BE2C (cell line): ENCODE measurements at regions not wholly inside any gene's neighbourhood (a gene's known extent, or its start where the extent isn't known, plus 50 kb on each side); places are given as distances from the start of the nearest gene placed in this dataset.

Experiments used
- DNase-seq: peaks from one replicate; pipeline ENCODE4 v3.0.0-alpha.2; 2020
- H3K27me3 ChIP-seq: fragments of 250-450 bp; sonication (Bioruptor Pico); 2 replicates; pipeline ENCODE4 v1.5.1; 2020; ENCODE audit warnings: mild to moderate bottlenecking
- H3K36me3 ChIP-seq: fragments of 250-450 bp; sonication (Bioruptor Pico); 2 replicates; pipeline ENCODE4 v1.5.1; 2020; ENCODE audit warnings: mild to moderate bottlenecking
- H3K4me1 ChIP-seq: fragments of 250-450 bp; sonication (Bioruptor Pico); 2 replicates; pipeline ENCODE4 v1.5.1; 2020
- H3K4me3 ChIP-seq: 2 replicates; pipeline ENCODE4 v1.5.1; 2011; ENCODE audit warnings: low read depth, low read length
- H3K9me3 ChIP-seq: fragments of 250-450 bp; sonication (Bioruptor Pico); 2 replicates; pipeline ENCODE4 v1.5.1; 2020
- TF ChIP-seq, protein P1 (sequence below): IDR thresholded peaks from 2 replicates; pipeline ENCODE4 v1.5.1; 2012; ENCODE audit warnings: mild to moderate bottlenecking, low read depth, low read length

DNA sequence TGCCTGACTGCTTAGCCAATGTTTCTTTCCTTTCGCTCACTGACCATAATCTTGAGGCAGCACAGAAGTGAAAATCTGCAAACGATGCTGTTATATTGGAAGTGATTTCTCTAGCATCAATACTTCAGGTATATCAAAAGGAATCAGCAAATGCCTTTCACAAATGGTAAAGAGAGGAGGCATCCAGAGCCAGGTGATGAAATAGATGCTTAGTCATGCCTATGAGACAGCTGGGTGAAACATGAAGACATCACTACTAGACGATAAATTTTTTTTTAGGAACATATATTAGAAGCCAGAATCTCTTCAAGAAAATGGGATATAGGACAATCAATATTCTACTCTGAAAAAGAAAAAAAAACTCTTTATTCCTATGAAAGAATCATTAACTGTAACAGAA lies 249.2 kb upstream of the SLC39A10 start:
- H3K4me1 ChIP-seq, result peaks cover 6% of the 10 kb centered on the region; the same call in 1 of the 2 replicates
- DNase-seq, result no peak

DNA sequence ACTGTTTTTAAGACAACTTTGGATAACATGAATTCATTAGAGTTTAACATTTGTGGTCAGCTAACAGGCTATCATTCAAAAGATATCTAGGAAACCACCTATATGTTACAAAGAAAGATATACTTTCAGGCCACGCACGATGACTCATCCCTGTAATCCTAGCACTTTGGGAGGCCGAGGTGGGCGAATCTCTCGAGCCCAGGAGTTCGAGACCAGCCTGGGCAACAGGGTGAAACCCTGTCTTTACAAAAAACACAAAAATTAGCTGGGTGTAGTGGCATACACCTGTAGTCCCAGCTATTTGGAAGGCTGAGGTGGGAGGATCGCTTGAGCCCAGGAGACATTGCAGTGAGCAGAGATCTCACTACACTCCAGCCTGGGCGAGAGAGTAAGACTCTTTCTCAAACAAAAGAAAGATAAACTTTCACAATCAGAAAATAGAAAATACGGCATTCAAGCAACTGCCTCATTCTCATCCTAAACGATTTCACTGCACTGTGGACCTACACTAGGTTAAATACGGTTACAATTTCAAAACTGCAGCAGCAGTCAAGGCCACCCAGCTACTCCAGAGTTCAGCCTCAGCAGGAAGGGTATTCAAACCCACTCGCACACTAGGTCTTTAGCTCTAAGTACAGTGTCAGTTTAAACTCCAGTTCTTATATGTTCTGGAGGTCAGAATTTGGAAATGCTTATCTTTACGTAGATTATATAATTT lies 250.0 kb upstream of the SLC39A10 start:
- Histone ChIP-seq H3K9me3 (no peaks in the 10 kb centered on the region; the same call in 1 of the 2 replicates), H3K27me3 (no peaks in the 10 kb centered on the region), H3K4me3 (no peak overlapping the region), H3K4me1 (peaks cover 6% of the 10 kb centered on the region; the same call in 1 of the 2 replicates), H3K36me3 (no peaks in the 10 kb centered on the region)
- TF ChIP-seq, protein P1, sequence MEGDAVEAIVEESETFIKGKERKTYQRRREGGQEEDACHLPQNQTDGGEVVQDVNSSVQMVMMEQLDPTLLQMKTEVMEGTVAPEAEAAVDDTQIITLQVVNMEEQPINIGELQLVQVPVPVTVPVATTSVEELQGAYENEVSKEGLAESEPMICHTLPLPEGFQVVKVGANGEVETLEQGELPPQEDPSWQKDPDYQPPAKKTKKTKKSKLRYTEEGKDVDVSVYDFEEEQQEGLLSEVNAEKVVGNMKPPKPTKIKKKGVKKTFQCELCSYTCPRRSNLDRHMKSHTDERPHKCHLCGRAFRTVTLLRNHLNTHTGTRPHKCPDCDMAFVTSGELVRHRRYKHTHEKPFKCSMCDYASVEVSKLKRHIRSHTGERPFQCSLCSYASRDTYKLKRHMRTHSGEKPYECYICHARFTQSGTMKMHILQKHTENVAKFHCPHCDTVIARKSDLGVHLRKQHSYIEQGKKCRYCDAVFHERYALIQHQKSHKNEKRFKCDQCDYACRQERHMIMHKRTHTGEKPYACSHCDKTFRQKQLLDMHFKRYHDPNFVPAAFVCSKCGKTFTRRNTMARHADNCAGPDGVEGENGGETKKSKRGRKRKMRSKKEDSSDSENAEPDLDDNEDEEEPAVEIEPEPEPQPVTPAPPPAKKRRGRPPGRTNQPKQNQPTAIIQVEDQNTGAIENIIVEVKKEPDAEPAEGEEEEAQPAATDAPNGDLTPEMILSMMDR, result no peak
- no peak for DNase-seq

More for the DNA sequence above, 249.2 kb upstream of the SLC39A10 start:
- Histone ChIP-seq H3K36me3 (no peaks in the 10 kb centered on the region), H3K27me3 (no peaks in the 10 kb centered on the region), H3K9me3 (no peaks in the 10 kb centered on the region; the same call in 1 of the 2 replicates), H3K4me3 (no peak overlapping the region)
- TF ChIP-seq, protein P1, result no peak

DNA sequence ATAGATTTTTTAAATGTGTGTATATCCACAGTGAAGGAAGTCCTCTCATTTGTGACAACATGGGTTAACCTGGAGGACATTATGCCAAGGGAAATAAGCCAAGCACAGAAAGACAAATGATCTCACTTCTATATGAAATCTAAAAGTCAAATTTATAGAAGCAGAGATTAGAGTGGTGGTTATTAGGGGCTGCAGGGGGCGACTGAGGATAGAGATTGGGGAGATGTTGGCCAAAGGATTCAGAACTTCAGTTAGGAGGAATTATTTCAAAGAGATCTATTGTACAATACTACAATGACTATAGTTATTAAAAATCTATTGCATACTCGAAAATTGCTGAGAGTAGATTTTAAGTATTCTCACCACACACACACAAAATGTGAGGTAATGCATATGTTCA lies 252.4 kb upstream of the SLC39A10 start:
- Histone ChIP-seq H3K9me3 (no peaks in the 10 kb centered on the region; the same call in 1 of the 2 replicates), H3K27me3 (no peaks in the 10 kb centered on the region), H3K4me1 (peaks cover 6% of the 10 kb centered on the region; the same call in 1 of the 2 replicates), H3K36me3 (no peaks in the 10 kb centered on the region), H3K4me3 (no peak overlapping the region)
- DNase-seq, result no peak
- TF ChIP-seq, protein P1, result peak; percentile 33

DNA sequence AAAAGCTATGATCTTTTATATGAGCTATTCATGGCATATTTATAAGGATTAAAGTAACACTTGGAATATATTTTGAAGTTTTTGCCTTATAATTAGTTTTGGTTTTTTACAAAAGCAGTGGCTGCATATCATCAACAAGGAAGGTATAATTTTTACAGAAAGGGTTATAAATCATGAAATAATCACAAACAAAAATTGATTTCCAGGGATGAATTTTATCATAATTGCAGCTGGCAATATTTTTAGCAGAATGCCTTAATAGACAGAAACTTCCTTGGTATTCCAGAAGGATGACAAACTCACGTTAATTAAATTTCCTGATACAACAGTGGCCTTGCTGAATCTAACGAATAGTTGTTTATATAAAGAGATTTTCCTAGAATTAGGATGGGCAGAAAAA lies 260.5 kb upstream of the SLC39A10 start:
- no peaks in the 10 kb centered on the region; the same call in 1 of the 2 replicates for H3K36me3 ChIP-seq
- H3K27me3 ChIP-seq, result no peaks in the 10 kb centered on the region
- DNase-seq, result no peak
- H3K4me1 ChIP-seq, result peaks cover 38% of the 10 kb centered on the region
- H3K9me3 ChIP-seq, result no peaks in the 10 kb centered on the region
- no peak overlapping the region for H3K4me3 ChIP-seq
- TF ChIP-seq, protein P1, result no peak

DNA sequence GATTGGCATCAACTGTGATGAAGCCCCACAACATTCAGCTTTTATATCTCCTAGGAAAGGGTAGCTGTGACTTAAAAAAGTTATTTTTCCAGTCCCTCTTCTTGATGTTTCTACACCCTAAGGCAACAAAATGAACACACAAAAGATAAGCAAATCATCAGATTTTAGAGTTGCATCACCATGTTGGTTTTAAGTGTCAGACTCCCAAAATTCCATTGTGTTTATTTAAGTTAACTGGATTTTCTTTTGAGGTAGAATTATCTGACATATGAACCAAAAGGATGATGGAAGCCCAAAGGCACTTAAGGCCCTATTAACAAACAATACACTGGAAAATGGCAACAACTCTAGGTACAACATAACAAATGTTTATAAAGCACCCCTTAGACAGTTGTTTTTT lies 261.7 kb upstream of the SLC39A10 start:
- Histone ChIP-seq H3K4me3 (no peak overlapping the region), H3K9me3 (no peaks in the 10 kb centered on the region), H3K27me3 (no peaks in the 10 kb centered on the region), H3K4me1 (peaks cover 38% of the 10 kb centered on the region), H3K36me3 (no peaks in the 10 kb centered on the region; the same call in 1 of the 2 replicates)
- TF ChIP-seq, protein P1, result no peak
- no peak for DNase-seq
